H1 (cell line): ENCODE measurements at regions not wholly inside any gene's neighbourhood (a gene's known extent, or its start where the extent isn't known, plus 50 kb on each side); places are given as distances from the start of the nearest gene placed in this dataset.

Experiments used
- CTCF ChIA-PET: fragments of 300-600 bp; sonication (Branson Sonifier 250); formaldehyde crosslinking; loops from one replicate; lab custom pipeline; 2021; ENCODE audit not compliant: partially characterized antibody; lab: Charles Lee
- POLR2A ChIA-PET: fragments of 300-600 bp; sonication (Branson Sonifier 250); formaldehyde crosslinking; loops from one replicate; lab custom pipeline; 2021; ENCODE audit warnings: inconsistent platforms; ENCODE audit not compliant: partially characterized antibody; lab: Charles Lee
- DNase-seq, 2 experiments: peaks; one replicate each; pipeline versions ENCODE4 v3.0.0 to v3.0.0-alpha.2; 2010 to 2022; ENCODE audit warnings: low spot score in 2 of 2, low read depth in 1 of 2, mixed read lengths in 1 of 2
- FAIRE-seq: peaks from 2 replicates; lab custom pipeline; 2011; peaks lifted over from hg19 to GRCh38; lab: Jason Lieb, UNC
- H2AFZ ChIP-seq: 2 replicates; pipeline ENCODE4 v1.8.1; 2012; ENCODE audit warnings: low read length, inconsistent platforms
- H2AK5ac ChIP-seq: 2 replicates; pipeline ENCODE4 v1.6.1; 2013; ENCODE audit warnings: low read depth, low read length
- H2BK120ac ChIP-seq: replicated peaks from 2 replicates; pipeline ENCODE3; 2013; ENCODE audit warnings: low read depth, low read length, inconsistent platforms
- H2BK12ac ChIP-seq: 2 replicates; pipeline ENCODE4 v1.6.1; 2013; ENCODE audit warnings: low read depth, low read length
- H2BK15ac ChIP-seq: 2 replicates; pipeline ENCODE4 v1.6.1; 2013; ENCODE audit warnings: low read length
- H2BK20ac ChIP-seq: 2 replicates; pipeline ENCODE4 v1.6.1; 2013; ENCODE audit warnings: low read length
- H2BK5ac ChIP-seq: 2 replicates; pipeline ENCODE4 v1.6.1; 2013; ENCODE audit warnings: low read depth, low read length
- H3K14ac ChIP-seq: 2 replicates; pipeline ENCODE4 v1.6.1; 2013; ENCODE audit warnings: inconsistent platforms; ENCODE audit not compliant: insufficient read length
- H3K18ac ChIP-seq: 2 replicates; pipeline ENCODE4 v1.6.1; 2013; ENCODE audit warnings: low read length; ENCODE audit errors: extremely low read depth
- H3K23ac ChIP-seq: 2 replicates; pipeline ENCODE4 v1.6.1; 2013; ENCODE audit warnings: inconsistent platforms; ENCODE audit not compliant: insufficient read length
- H3K23me2 ChIP-seq: 2 replicates; pipeline ENCODE4 v1.6.1; 2013; ENCODE audit warnings: low read depth, low read length
- H3K27ac ChIP-seq: 2 replicates; pipeline ENCODE4 v1.6.1; 2011; ENCODE audit warnings: low read depth, low read length, inconsistent platforms
- H3K27me3 ChIP-seq, 4 experiments: replicated peaks in 1 of 4; 1 replicate in 1 of 4; 2 replicates in 3 of 4; pipeline versions ENCODE4 v1.6.1 to v1.8.1; 2011 to 2013; ENCODE audit warnings: low read length in 3 of 4, mild to moderate bottlenecking in 3 of 4, inconsistent platforms in 2 of 4, mixed read lengths in 2 of 4, moderate library complexity in 1 of 4; ENCODE audit not compliant: control insufficient read depth in 3 of 4, insufficient read depth in 3 of 4; ENCODE audit errors: extremely low read depth in 1 of 4
- H3K36me3 ChIP-seq, 4 experiments: 2 replicates each; pipeline versions ENCODE4 v1.6.1 to v1.8.1; 2011 to 2013; ENCODE audit warnings: mild to moderate bottlenecking in 4 of 4, low read length in 3 of 4, moderate library complexity in 2 of 4, control low read depth in 1 of 4, inconsistent platforms in 1 of 4; ENCODE audit not compliant: insufficient read depth in 4 of 4, control insufficient read depth in 2 of 4
- H3K4ac ChIP-seq: replicated peaks from 2 replicates; pipeline ENCODE3; 2013; ENCODE audit warnings: low read length, low read depth, mixed read lengths, inconsistent platforms; ENCODE audit not compliant: insufficient read length
- H3K4me1 ChIP-seq, 4 experiments: replicated peaks in 1 of 4; 1 replicate in 1 of 4; 2 replicates in 3 of 4; pipeline versions ENCODE4 v1.6.1 to v1.8.1; 2011 to 2013; ENCODE audit warnings: low read length in 3 of 4, inconsistent platforms in 2 of 4, mixed read lengths in 1 of 4; ENCODE audit not compliant: insufficient read depth in 4 of 4, control insufficient read depth in 3 of 4
- H3K4me2 ChIP-seq, 2 experiments: 2 replicates each; pipeline versions ENCODE4 v1.6.1 to v1.8.1; 2011 to 2013; ENCODE audit warnings: low read depth in 2 of 2, low read length in 2 of 2, control low read depth in 1 of 2, inconsistent platforms in 1 of 2, mild to moderate bottlenecking in 1 of 2; ENCODE audit not compliant: insufficient read depth in 1 of 2
- H3K4me3 ChIP-seq, 4 experiments: fragments of 200-600, 300-600 bp in 1 of 4; sonication (generic), shearing (Covaris generic), sonication (Bioruptor Twin) in 1 of 4; 2 replicates each; pipeline versions ENCODE4 v1.5.1 to v1.8.1; 2011 to 2016; ENCODE audit warnings: low read length in 4 of 4, low read depth in 3 of 4, control low read depth in 2 of 4, inconsistent platforms in 2 of 4, mild to moderate bottlenecking in 2 of 4, mixed read lengths in 1 of 4, moderate library complexity in 1 of 4; ENCODE audit not compliant: insufficient read depth in 2 of 4; ENCODE audit errors: extremely low read depth in 1 of 4
- H3K56ac ChIP-seq: replicated peaks from 2 replicates; pipeline ENCODE3; 2013; ENCODE audit warnings: low read depth, mild to moderate bottlenecking, mixed read lengths, low read length, inconsistent platforms; ENCODE audit not compliant: insufficient read length
- H3K79me1 ChIP-seq: 2 replicates; pipeline ENCODE4 v1.6.1; 2013; ENCODE audit warnings: low read depth, low read length, control low read depth
- H3K79me2 ChIP-seq, 2 experiments: 2 replicates each; pipeline versions ENCODE4 v1.6.1 to v1.8.1; 2012 to 2013; ENCODE audit warnings: low read length in 2 of 2, mild to moderate bottlenecking in 2 of 2, inconsistent platforms in 1 of 2; ENCODE audit not compliant: insufficient read depth in 2 of 2, control insufficient read depth in 1 of 2
- H3K9ac ChIP-seq, 4 experiments: replicated peaks in 1 of 4; 1 replicate in 1 of 4; 2 replicates in 3 of 4; pipeline versions ENCODE4 v1.6.1 to v1.8.1; 2011 to 2013; ENCODE audit warnings: low read depth in 3 of 4, low read length in 3 of 4, control low read depth in 2 of 4, mild to moderate bottlenecking in 2 of 4, moderate library complexity in 2 of 4, inconsistent platforms in 1 of 4; ENCODE audit errors: extremely low read depth in 1 of 4
- H3K9me3 ChIP-seq, 2 experiments: 2 replicates each; pipeline versions ENCODE4 v1.6.1 to v1.8.1; 2012 to 2013; ENCODE audit warnings: mild to moderate bottlenecking in 2 of 2, moderate library complexity in 2 of 2, control low read depth in 1 of 2, inconsistent platforms in 1 of 2, low read depth in 1 of 2, low read length in 1 of 2, mixed read lengths in 1 of 2; ENCODE audit not compliant: insufficient read depth in 2 of 2
- H4K20me1 ChIP-seq, 2 experiments: replicated peaks in 1 of 2; 2 replicates each; pipeline versions ENCODE3 to v1.8.1; 2011 to 2013; ENCODE audit warnings: inconsistent platforms in 2 of 2, low read length in 2 of 2, mild to moderate bottlenecking in 1 of 2; ENCODE audit not compliant: insufficient read depth in 2 of 2, control insufficient read depth in 1 of 2
- H4K5ac ChIP-seq: 2 replicates; pipeline ENCODE4 v1.6.1; 2013; ENCODE audit warnings: low read length, low read depth, mixed read lengths, inconsistent platforms; ENCODE audit not compliant: insufficient read length
- H4K8ac ChIP-seq: 2 replicates; pipeline ENCODE4 v1.8.0; 2013; ENCODE audit warnings: mild to moderate bottlenecking, moderate library complexity, low read length, inconsistent platforms; ENCODE audit not compliant: insufficient read depth; ENCODE audit errors: extremely low read depth
- H4K91ac ChIP-seq: replicated peaks from 2 replicates; pipeline ENCODE3; 2013; ENCODE audit warnings: low read length, mixed read lengths, inconsistent platforms; ENCODE audit not compliant: insufficient read length
- BRCA1 ChIP-seq: IDR thresholded peaks from 2 replicates; pipeline ENCODE4 v1.6.1; 2012; ENCODE audit warnings: low read depth, low read length, improper control_type of control experiment
- WGBS, 2 experiments: shearing (Covaris generic) in 1 of 2; methylation state at CpG; one replicate each; pipeline versions ENCODE4 v1.1.6 to v1.1.7; 2013 to 2015; ENCODE audit warnings: low lambda C conversion rate in 2 of 2, mixed read lengths in 2 of 2, inconsistent platforms in 1 of 2, low coverage in 1 of 2, missing lambda C conversion rate in 1 of 2; ENCODE audit not compliant: insufficient replicate concordance in 2 of 2, insufficient coverage in 1 of 2, insufficient read length in 1 of 2; ENCODE audit errors: extremely low coverage in 1 of 2, missing lambda C conversion rate in 1 of 2; 5-methylcytosine and 5-hydroxymethylcytosine counted together

DNA sequence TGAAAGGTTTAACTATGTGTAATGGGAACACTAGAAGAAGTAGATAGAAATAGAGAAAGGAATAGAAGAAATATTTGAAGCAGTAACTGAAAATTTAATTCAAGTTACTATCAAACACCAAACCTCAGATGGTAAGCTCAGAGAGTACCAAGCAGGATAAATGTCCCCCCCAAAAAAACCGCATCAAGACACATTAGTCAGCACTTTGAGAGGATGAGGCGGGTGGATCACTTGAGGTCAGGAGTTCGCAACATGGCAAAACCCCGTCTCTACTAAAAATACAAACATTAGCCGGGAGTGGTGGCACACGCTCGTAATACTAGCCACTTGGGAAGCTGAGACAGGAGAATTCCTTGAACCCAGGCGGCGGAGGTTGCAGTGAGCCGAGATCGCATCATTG is 253.1 kb downstream of the C6orf118 start:
- H4K91ac ChIP-seq = no peak overlapping the region
- ChIA-PET POLR2A (no interaction called here), CTCF (interaction anchor here (1.8 kb wide), 1 partner anchor 175 kb away, joined by 7 read pairs; no protein-coding TSS in a partner anchor)
- H3K27me3 ChIP-seq = no peaks in the 10 kb centered on the region
- no peak overlapping the region for H2AFZ ChIP-seq
- FAIRE-seq (no peak), DNase-seq (no peak)
- H2BK15ac ChIP-seq = no peak overlapping the region
- no peak overlapping the region for H2BK120ac ChIP-seq
- H2AK5ac ChIP-seq = no peak overlapping the region
- H3K14ac ChIP-seq = no peak overlapping the region
- H3K56ac ChIP-seq = no peak overlapping the region
- no peaks in the 10 kb centered on the region for H3K36me3 ChIP-seq
- H4K8ac ChIP-seq = no peak overlapping the region
- H4K20me1 ChIP-seq = no peaks in the 10 kb centered on the region
- 93% methylated on average over 11 of the region's 11 CpGs; no CpG with 5 or more reads in 1 of the 2 experiments for WGBS, 2 experiments
- no peak for TF ChIP-seq BRCA1
- no peak overlapping the region for H2BK5ac ChIP-seq
- no peak overlapping the region for H3K23ac ChIP-seq
- no peak overlapping the region for H3K4ac ChIP-seq
- H3K4me2 ChIP-seq = no peak overlapping the region
- no peaks in the 10 kb centered on the region for H3K9me3 ChIP-seq
- no peaks in the 10 kb centered on the region for H3K23me2 ChIP-seq
- H3K4me1 ChIP-seq = no peaks in the 10 kb centered on the region
- no peaks in the 10 kb centered on the region for H3K79me1 ChIP-seq
- H3K4me3 ChIP-seq = no peak overlapping the region
- H4K5ac ChIP-seq = no peak overlapping the region
- H2BK20ac ChIP-seq = no peak overlapping the region
- H3K27ac ChIP-seq = no peak overlapping the region
- H3K9ac ChIP-seq = no peak overlapping the region
- no peak overlapping the region for H2BK12ac ChIP-seq
- H3K18ac ChIP-seq = no peak overlapping the region
- no peaks in the 10 kb centered on the region for H3K79me2 ChIP-seq
